ENCODE measurements at regions not wholly inside any gene's neighbourhood (a gene's known extent, or its start where the extent isn't known, plus 50 kb on each side); places are given as distances from the start of the nearest gene placed in this dataset.
A peak's percentile ranks its signal among the peaks of the same experiment; 100 is the strongest.

- ATAC-seq (ENCODE audit: low read depth in 2 of 2) (no peak), DNase-seq (peak in 1 of 3 donors; percentile 13)
- no peaks in the 10 kb centered on the region for H3K36me3 ChIP-seq (ENCODE audit: control insufficient read depth, insufficient read depth, low read length)
- no peaks in the 10 kb centered on the region for H3K36me3 Mint-ChIP-seq
- H3K9me3 ChIP-seq (ENCODE audit: control insufficient read depth in 2 of 2, low read length in 2 of 2) = no peaks in the 10 kb centered on the region
- no peak overlapping the region for H3K4me3 Mint-ChIP-seq
- no peak overlapping the region for H3K4me3 ChIP-seq (ENCODE audit: low read depth, low read length)
- H3K27ac ChIP-seq (ENCODE audit: insufficient read depth, low read length, poor library complexity, severe bottlenecking) = no peak overlapping the region
- H3K9me3 Mint-ChIP-seq = peaks cover 0 to 3% (median 0%) of the 10 kb centered on the region in 7 donors
- H3K27me3 ChIP-seq (ENCODE audit: control insufficient read depth, insufficient read depth, low read length) = no peaks in the 10 kb centered on the region
- H3K4me1 ChIP-seq (ENCODE audit: control insufficient read depth, insufficient read depth, low read length, poor library complexity, severe bottlenecking) = no peaks in the 10 kb centered on the region
- H3K27ac Mint-ChIP-seq = no peak overlapping the region
- H3K4me1 Mint-ChIP-seq = peaks cover 0 to 2% (median 0%) of the 10 kb centered on the region in 4 donors
- peaks cover 17% of the 10 kb centered on the region for H3K27me3 Mint-ChIP-seq
Measured at GRCh38 chr12:22856178-22856577, 231.2 kb downstream of the ETNK1 start.

DNA sequence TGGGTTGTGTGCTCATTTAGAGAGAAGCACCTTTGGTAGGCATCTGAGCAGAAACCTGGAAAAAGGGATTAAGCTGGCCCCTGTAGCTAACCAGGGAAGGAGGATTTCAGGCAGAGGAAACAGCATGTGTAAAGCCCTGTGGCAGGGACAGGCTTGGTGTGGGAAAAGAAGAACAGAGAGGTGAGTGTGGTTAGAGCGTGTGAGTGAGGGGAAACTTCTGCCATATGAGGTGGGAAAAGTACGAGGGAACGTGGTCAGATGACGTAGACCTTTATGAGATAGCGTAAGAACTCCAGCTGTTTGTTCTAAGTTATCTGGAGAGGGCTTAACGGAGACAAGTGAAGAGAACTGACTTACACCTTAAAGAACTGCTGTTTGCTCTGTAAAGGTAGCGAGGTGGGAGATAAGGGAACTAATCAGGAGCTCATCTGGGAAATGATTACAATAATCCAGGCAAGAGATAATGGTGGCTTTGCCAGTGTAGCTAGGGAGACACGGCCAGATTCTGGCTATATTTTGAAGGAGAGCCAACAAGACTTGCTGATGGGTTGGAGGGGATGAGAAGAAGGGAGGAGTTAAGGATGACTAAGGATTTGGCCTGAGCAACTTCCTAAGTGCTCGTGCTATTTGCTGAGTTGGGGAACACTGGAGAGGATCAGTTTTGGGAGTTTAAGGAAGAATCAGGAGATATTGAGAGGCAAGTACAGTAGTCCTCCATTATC lies 234.0 kb downstream of the ETNK1 start:
- Mint-ChIP-seq H3K9me3 (peaks cover 0 to 5% (median 0%) of the 10 kb centered on the region in 7 donors), H3K27ac (no peak overlapping the region), H3K4me3 (no peak overlapping the region), H3K36me3 (no peaks in the 10 kb centered on the region), H3K4me1 (peaks cover 0 to 2% (median 0%) of the 10 kb centered on the region in 4 donors), H3K27me3 (peaks cover 3% of the 10 kb centered on the region)
- Histone ChIP-seq H3K4me1 (ENCODE audit: control insufficient read depth, insufficient read depth, low read length, poor library complexity, severe bottlenecking) (no peaks in the 10 kb centered on the region), H3K36me3 (ENCODE audit: control insufficient read depth, insufficient read depth, low read length) (no peaks in the 10 kb centered on the region), H3K9me3 (ENCODE audit: control insufficient read depth in 2 of 2, low read length in 2 of 2) (no peaks in the 10 kb centered on the region), H3K27ac (ENCODE audit: insufficient read depth, low read length, poor library complexity, severe bottlenecking) (no peak overlapping the region), H3K4me3 (ENCODE audit: low read depth, low read length) (no peak overlapping the region), H3K27me3 (ENCODE audit: control insufficient read depth, insufficient read depth, low read length) (no peaks in the 10 kb centered on the region)
- ATAC-seq (ENCODE audit: low read depth in 2 of 2) (no peak), DNase-seq (no peak)

GRCh38 chr12:22860926-22861325 lies 236.0 kb downstream of the ETNK1 start:
- Mint-ChIP-seq H3K36me3 (no peaks in the 10 kb centered on the region), H3K4me1 (peaks cover 0 to 1% (median 0%) of the 10 kb centered on the region in 4 donors), H3K27ac (no peak overlapping the region), H3K9me3 (peaks cover 0 to 5% (median 0%) of the 10 kb centered on the region in 7 donors), H3K4me3 (no peak overlapping the region), H3K27me3 (no peaks in the 10 kb centered on the region)
- Histone ChIP-seq H3K4me1 (ENCODE audit: control insufficient read depth, insufficient read depth, low read length, poor library complexity, severe bottlenecking) (no peaks in the 10 kb centered on the region), H3K27me3 (ENCODE audit: control insufficient read depth, insufficient read depth, low read length) (no peaks in the 10 kb centered on the region), H3K9me3 (ENCODE audit: control insufficient read depth in 2 of 2, low read length in 2 of 2) (no peaks in the 10 kb centered on the region), H3K27ac (ENCODE audit: insufficient read depth, low read length, poor library complexity, severe bottlenecking) (no peak overlapping the region), H3K4me3 (ENCODE audit: low read depth, low read length) (no peak overlapping the region), H3K36me3 (ENCODE audit: control insufficient read depth, insufficient read depth, low read length) (no peaks in the 10 kb centered on the region)
- no peak for DNase-seq
- no peak for ATAC-seq (ENCODE audit: low read depth in 2 of 2)

DNA sequence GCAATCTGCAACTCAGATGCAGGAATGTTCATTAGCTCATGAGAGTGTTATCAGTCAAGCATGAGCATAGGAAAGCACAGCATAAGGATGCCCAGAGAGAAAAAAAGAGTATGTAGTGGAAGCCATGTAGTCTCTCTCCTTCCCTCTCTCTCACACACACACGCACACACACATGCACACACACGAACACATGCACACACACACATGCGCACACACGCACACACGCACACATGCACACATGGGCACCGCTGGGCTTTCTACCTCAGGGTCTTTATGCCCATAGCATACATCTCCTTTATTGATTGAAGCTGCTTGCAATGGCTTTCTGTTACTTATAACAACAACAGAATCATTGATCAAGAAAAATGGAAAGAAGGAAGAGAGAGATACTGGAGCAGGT lies 240.9 kb downstream of the ETNK1 start:
- H3K36me3 ChIP-seq (ENCODE audit: control insufficient read depth, insufficient read depth, low read length) = no peaks in the 10 kb centered on the region
- H3K27ac ChIP-seq (ENCODE audit: insufficient read depth, low read length, poor library complexity, severe bottlenecking) = no peak overlapping the region
- H3K9me3 Mint-ChIP-seq = peaks cover 0 to 2% (median 0%) of the 10 kb centered on the region in 7 donors
- no peak overlapping the region for H3K27ac Mint-ChIP-seq
- no peaks in the 10 kb centered on the region for H3K27me3 Mint-ChIP-seq
- H3K27me3 ChIP-seq (ENCODE audit: control insufficient read depth, insufficient read depth, low read length) = no peaks in the 10 kb centered on the region
- H3K9me3 ChIP-seq (ENCODE audit: control insufficient read depth in 2 of 2, low read length in 2 of 2) = no peaks in the 10 kb centered on the region
- H3K4me3 Mint-ChIP-seq = no peak overlapping the region
- H3K4me1 Mint-ChIP-seq = no peaks in the 10 kb centered on the region
- H3K4me1 ChIP-seq (ENCODE audit: control insufficient read depth, insufficient read depth, low read length, poor library complexity, severe bottlenecking) = no peaks in the 10 kb centered on the region
- DNase-seq (no peak), ATAC-seq (ENCODE audit: low read depth in 2 of 2) (no peak)
- no peaks in the 10 kb centered on the region for H3K36me3 Mint-ChIP-seq
- H3K4me3 ChIP-seq (ENCODE audit: low read depth, low read length) = no peak overlapping the region

GRCh38 chr12:22866406-22866805 lies 241.4 kb downstream of the ETNK1 start:
- no peaks in the 10 kb centered on the region for H3K36me3 ChIP-seq (ENCODE audit: control insufficient read depth, insufficient read depth, low read length)
- H3K4me3 Mint-ChIP-seq = no peak overlapping the region
- H3K27ac Mint-ChIP-seq = no peak overlapping the region
- H3K27me3 ChIP-seq (ENCODE audit: control insufficient read depth, insufficient read depth, low read length) = no peaks in the 10 kb centered on the region
- ATAC-seq (ENCODE audit: low read depth in 2 of 2) = no peak
- H3K27me3 Mint-ChIP-seq = no peaks in the 10 kb centered on the region
- no peaks in the 10 kb centered on the region for H3K4me1 Mint-ChIP-seq
- H3K9me3 Mint-ChIP-seq = peaks cover 0 to 2% (median 0%) of the 10 kb centered on the region in 7 donors
- H3K9me3 ChIP-seq (ENCODE audit: control insufficient read depth in 2 of 2, low read length in 2 of 2) = no peaks in the 10 kb centered on the region
- H3K27ac ChIP-seq (ENCODE audit: insufficient read depth, low read length, poor library complexity, severe bottlenecking) = no peak overlapping the region
- no peaks in the 10 kb centered on the region for H3K4me1 ChIP-seq (ENCODE audit: control insufficient read depth, insufficient read depth, low read length, poor library complexity, severe bottlenecking)
- no peaks in the 10 kb centered on the region for H3K36me3 Mint-ChIP-seq
- no peak overlapping the region for H3K4me3 ChIP-seq (ENCODE audit: low read depth, low read length)
- no peak for DNase-seq

DNA sequence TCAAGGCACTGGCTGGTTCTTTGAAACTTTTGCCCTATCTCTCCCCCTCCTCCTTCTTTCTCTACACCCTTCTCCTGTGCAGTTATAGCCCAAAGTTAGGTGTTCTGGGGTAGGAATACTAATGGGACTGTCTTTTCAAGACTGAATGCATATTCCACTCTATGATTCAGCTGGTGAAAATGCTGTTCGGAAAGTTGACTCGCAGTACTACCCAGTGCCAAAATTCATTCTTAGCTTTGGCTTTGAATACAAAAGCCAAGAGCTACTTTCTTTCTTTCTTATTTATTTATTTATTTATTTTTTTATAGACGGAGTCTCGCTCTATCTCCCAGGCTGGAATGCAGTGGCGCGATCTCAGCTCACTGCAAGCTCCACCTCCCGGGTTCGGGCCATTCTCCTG lies 249.2 kb downstream of the ETNK1 start:
- no peaks in the 10 kb centered on the region for H3K9me3 ChIP-seq (ENCODE audit: control insufficient read depth in 2 of 2, low read length in 2 of 2)
- ATAC-seq (ENCODE audit: low read depth in 2 of 2) (no peak), DNase-seq (no peak)
- no peak overlapping the region for H3K4me3 Mint-ChIP-seq
- H3K9me3 Mint-ChIP-seq = peaks cover 0 to 3% (median 2%) of the 10 kb centered on the region in 7 donors
- no peaks in the 10 kb centered on the region for H3K36me3 ChIP-seq (ENCODE audit: control insufficient read depth, insufficient read depth, low read length)
- H3K27ac Mint-ChIP-seq = no peak overlapping the region
- no peaks in the 10 kb centered on the region for H3K36me3 Mint-ChIP-seq
- H3K27me3 ChIP-seq (ENCODE audit: control insufficient read depth, insufficient read depth, low read length) = no peaks in the 10 kb centered on the region
- H3K4me3 ChIP-seq (ENCODE audit: low read depth, low read length) = no peak overlapping the region
- no peak overlapping the region for H3K27ac ChIP-seq (ENCODE audit: insufficient read depth, low read length, poor library complexity, severe bottlenecking)
- H3K27me3 Mint-ChIP-seq = no peaks in the 10 kb centered on the region
- no peaks in the 10 kb centered on the region for H3K4me1 Mint-ChIP-seq
- H3K4me1 ChIP-seq (ENCODE audit: control insufficient read depth, insufficient read depth, low read length, poor library complexity, severe bottlenecking) = no peaks in the 10 kb centered on the region

DNA sequence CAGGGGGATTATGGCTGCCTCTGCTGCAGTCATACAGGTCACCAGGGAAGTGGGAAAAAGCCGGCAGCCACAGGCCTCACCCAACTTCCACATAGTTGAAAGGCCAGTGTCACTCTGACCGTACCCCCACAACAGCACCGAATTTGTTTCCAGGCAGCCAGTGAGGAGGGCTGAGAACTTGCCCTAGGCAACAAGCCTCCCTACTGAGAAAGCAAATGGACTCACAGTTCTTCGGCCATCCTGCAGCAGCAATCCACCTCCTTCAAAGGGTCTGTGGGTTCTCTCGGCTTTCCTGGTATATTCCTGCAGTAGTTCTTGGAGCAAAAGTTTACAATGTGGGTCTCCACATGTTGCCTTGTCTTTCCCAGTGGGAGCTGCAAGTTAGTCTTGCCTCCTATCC lies 251.3 kb downstream of the ETNK1 start:
- H3K27me3 Mint-ChIP-seq = no peaks in the 10 kb centered on the region
- H3K4me3 Mint-ChIP-seq = no peak overlapping the region
- no peaks in the 10 kb centered on the region for H3K4me1 ChIP-seq (ENCODE audit: control insufficient read depth, insufficient read depth, low read length, poor library complexity, severe bottlenecking)
- DNase-seq (no peak), ATAC-seq (ENCODE audit: low read depth in 2 of 2) (no peak)
- peaks cover 0 to 3% (median 1%) of the 10 kb centered on the region in 7 donors for H3K9me3 Mint-ChIP-seq
- H3K9me3 ChIP-seq (ENCODE audit: control insufficient read depth in 2 of 2, low read length in 2 of 2) = no peaks in the 10 kb centered on the region
- no peak overlapping the region for H3K27ac ChIP-seq (ENCODE audit: insufficient read depth, low read length, poor library complexity, severe bottlenecking)
- no peaks in the 10 kb centered on the region for H3K36me3 Mint-ChIP-seq
- no peaks in the 10 kb centered on the region for H3K36me3 ChIP-seq (ENCODE audit: control insufficient read depth, insufficient read depth, low read length)
- H3K27ac Mint-ChIP-seq = no peak overlapping the region
- H3K4me1 Mint-ChIP-seq = no peaks in the 10 kb centered on the region
- no peaks in the 10 kb centered on the region for H3K27me3 ChIP-seq (ENCODE audit: control insufficient read depth, insufficient read depth, low read length)
- no peak overlapping the region for H3K4me3 ChIP-seq (ENCODE audit: low read depth, low read length)

GRCh38 chr12:22879203-22879602 lies 254.2 kb downstream of the ETNK1 start:
- no peaks in the 10 kb centered on the region for H3K4me1 Mint-ChIP-seq
- H3K4me1 ChIP-seq (ENCODE audit: control insufficient read depth, insufficient read depth, low read length, poor library complexity, severe bottlenecking) = no peaks in the 10 kb centered on the region
- H3K4me3 ChIP-seq (ENCODE audit: low read depth, low read length) = no peak overlapping the region
- H3K9me3 ChIP-seq (ENCODE audit: control insufficient read depth in 2 of 2, low read length in 2 of 2) = no peaks in the 10 kb centered on the region
- no peak for ATAC-seq (ENCODE audit: low read depth in 2 of 2)
- no peak overlapping the region for H3K27ac Mint-ChIP-seq
- no peaks in the 10 kb centered on the region for H3K36me3 Mint-ChIP-seq
- H3K27me3 Mint-ChIP-seq = no peaks in the 10 kb centered on the region
- H3K27me3 ChIP-seq (ENCODE audit: control insufficient read depth, insufficient read depth, low read length) = no peaks in the 10 kb centered on the region
- H3K9me3 Mint-ChIP-seq = peaks cover 0 to 3% (median 1%) of the 10 kb centered on the region in 7 donors
- H3K4me3 Mint-ChIP-seq = no peak overlapping the region
- H3K36me3 ChIP-seq (ENCODE audit: control insufficient read depth, insufficient read depth, low read length) = no peaks in the 10 kb centered on the region
- DNase-seq = no peak
- H3K27ac ChIP-seq (ENCODE audit: insufficient read depth, low read length, poor library complexity, severe bottlenecking) = no peak overlapping the region

All from CD4-positive, CD25-positive, alpha-beta regulatory T cell (primary cell).